ENCODE measurements at regions not wholly inside any gene's neighbourhood (a gene's known extent, or its start where the extent isn't known, plus 50 kb on each side); places are given as distances from the start of the nearest gene placed in this dataset.
A peak's percentile ranks its signal among the peaks of the same experiment; 100 is the strongest.

DNA sequence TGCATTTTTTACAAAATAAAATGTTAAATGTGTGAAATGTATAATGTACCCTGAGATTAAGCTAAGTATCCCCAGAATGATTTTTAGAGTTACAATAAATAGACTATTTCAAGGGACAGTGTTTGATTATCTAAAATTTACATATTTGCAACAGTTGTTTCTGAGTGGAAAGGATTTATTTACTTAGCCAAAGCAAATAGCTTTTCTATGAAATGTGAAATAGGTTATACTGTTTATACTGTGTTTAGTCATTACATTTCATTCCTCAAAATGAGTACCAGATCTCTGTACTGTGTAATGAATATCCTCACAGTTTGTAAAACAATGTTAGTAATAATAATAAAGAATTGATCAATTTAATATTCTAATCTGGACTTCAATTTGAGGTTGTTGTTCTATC lies 1019.0 kb downstream of the NR2F1-AS1 start:
- H3K36me3 ChIP-seq (ENCODE audit: control insufficient read depth, insufficient read depth, low read length): no peaks in the 10 kb centered on the region

DNA sequence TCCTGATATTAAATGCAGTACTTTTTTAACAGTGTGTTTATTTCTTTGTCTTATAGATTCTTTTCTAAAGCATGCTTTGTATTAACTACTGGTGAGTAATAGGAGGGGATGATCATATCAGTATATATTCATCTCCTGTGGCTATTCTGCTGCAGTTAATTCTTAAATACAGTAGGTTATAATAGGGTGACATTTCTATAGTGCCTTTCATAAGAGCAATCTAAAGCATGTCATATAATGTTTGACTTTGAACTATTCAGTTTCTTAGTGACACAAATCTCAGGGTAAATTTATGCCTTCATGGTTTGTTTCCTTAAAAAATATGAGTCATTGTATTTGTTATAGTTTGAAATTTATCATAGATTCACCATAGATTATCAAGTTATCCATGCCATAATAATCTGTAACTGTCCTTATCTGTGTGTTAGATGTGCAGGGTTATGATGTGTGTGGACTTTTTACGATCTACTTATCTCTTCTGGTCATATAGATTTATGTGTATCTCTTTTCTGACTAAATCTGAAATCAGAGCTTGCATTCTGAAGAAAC lies 1019.5 kb downstream of the NR2F1-AS1 start:
- no peak overlapping the region for H2AFZ ChIP-seq (ENCODE audit: low read length)
- H4K20me1 ChIP-seq (ENCODE audit: control insufficient read depth, extremely low read depth, insufficient read depth, low read length): no peaks in the 10 kb centered on the region
- no peak overlapping the region for H3K9ac ChIP-seq (ENCODE audit: insufficient read depth, low read length)

More for the DNA sequence above, 1019.0 kb downstream of the NR2F1-AS1 start:
- Histone ChIP-seq H3K79me2 (ENCODE audit: control insufficient read depth, insufficient read depth, low read length) (no peaks in the 10 kb centered on the region), H3K4me3 (replicated peaks in 1 of 4; ENCODE audit: control extremely low read depth in 1 of 4, insufficient read depth in 1 of 4, low read depth in 3 of 4, low read length in 4 of 4) (no peak overlapping the region), H3K27me3 (ENCODE audit: control insufficient read depth, insufficient read depth, low read length) (no peaks in the 10 kb centered on the region), H3K4me1 (ENCODE audit: control insufficient read depth, extremely low read depth, insufficient read depth, low read length) (peaks cover 2% of the 10 kb centered on the region), H3K9me3 (ENCODE audit: control insufficient read depth, insufficient read depth, low read depth, low read length) (no peaks in the 10 kb centered on the region), H3K4me2 (ENCODE audit: extremely low read depth, insufficient read depth, low read length) (no peak overlapping the region), H4K20me1 (ENCODE audit: control insufficient read depth, extremely low read depth, insufficient read depth, low read length) (no peaks in the 10 kb centered on the region), H3K9ac (ENCODE audit: insufficient read depth, low read length) (no peak overlapping the region), H2AFZ (ENCODE audit: low read length) (no peak overlapping the region), H3K27ac (ENCODE audit: insufficient read depth, low read length) (no peak overlapping the region)
- TF ChIP-seq, protein P1, sequence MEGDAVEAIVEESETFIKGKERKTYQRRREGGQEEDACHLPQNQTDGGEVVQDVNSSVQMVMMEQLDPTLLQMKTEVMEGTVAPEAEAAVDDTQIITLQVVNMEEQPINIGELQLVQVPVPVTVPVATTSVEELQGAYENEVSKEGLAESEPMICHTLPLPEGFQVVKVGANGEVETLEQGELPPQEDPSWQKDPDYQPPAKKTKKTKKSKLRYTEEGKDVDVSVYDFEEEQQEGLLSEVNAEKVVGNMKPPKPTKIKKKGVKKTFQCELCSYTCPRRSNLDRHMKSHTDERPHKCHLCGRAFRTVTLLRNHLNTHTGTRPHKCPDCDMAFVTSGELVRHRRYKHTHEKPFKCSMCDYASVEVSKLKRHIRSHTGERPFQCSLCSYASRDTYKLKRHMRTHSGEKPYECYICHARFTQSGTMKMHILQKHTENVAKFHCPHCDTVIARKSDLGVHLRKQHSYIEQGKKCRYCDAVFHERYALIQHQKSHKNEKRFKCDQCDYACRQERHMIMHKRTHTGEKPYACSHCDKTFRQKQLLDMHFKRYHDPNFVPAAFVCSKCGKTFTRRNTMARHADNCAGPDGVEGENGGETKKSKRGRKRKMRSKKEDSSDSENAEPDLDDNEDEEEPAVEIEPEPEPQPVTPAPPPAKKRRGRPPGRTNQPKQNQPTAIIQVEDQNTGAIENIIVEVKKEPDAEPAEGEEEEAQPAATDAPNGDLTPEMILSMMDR (conservative IDR thresholded peaks at IDR 0.05 in 1 of 2, IDR thresholded peaks at IDR 0.05 in 1 of 2; ENCODE audit: low read depth in 1 of 2, low read length in 2 of 2): no peak
- no peak for TF ChIP-seq EZH2 (IDR thresholded peaks at IDR 0.05; ENCODE audit: low read length, missing control alignments)
- DNase-seq (ENCODE audit: low read depth in 2 of 2): peak in 1 of 2 donors; percentile 26

DNA sequence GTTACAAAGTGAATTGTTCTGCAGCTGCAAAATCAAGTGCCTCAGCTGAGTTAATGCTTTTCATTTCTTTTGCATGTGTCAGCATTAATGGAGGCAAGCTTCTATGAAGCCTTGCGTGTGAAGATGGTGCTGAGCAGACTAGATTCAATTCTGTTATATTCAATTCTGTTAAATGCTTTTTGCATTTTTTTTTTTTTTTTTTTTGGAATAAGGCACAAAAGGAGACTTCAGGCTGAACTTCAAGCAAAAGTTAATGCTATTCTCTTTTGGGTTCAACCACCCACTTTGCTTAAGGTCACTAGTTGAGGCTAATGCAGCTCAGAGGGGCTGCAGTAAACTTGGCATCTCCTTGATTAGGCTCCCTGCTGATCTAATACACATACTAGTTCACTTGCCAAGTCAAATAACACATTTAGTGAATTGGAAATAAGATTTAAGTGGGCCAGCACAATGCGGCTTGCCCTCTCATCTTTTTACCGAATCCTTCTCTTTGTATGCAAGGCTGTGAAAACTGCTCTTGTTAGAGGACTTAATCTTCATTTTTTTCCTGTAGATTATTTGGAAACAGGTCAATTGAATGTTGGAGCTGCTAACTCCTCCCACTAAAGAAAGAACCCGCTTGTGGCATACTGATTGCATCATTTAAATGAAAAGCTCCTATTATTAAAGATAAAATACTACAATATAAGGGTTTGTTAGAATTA lies 1020.2 kb downstream of the NR2F1-AS1 start:
- Histone ChIP-seq H3K9me3 (ENCODE audit: control insufficient read depth, insufficient read depth, low read depth, low read length) (no peaks in the 10 kb centered on the region), H3K4me2 (ENCODE audit: extremely low read depth, insufficient read depth, low read length) (peak overlapping the region; percentile 18), H3K9ac (ENCODE audit: insufficient read depth, low read length) (no peak overlapping the region), H3K27me3 (ENCODE audit: control insufficient read depth, insufficient read depth, low read length) (no peaks in the 10 kb centered on the region), H3K79me2 (ENCODE audit: control insufficient read depth, insufficient read depth, low read length) (no peaks in the 10 kb centered on the region), H3K4me1 (ENCODE audit: control insufficient read depth, extremely low read depth, insufficient read depth, low read length) (peaks cover 2% of the 10 kb centered on the region), H2AFZ (ENCODE audit: low read length) (no peak overlapping the region), H4K20me1 (ENCODE audit: control insufficient read depth, extremely low read depth, insufficient read depth, low read length) (no peaks in the 10 kb centered on the region), H3K36me3 (ENCODE audit: control insufficient read depth, insufficient read depth, low read length) (no peaks in the 10 kb centered on the region), H3K27ac (ENCODE audit: insufficient read depth, low read length) (no peak overlapping the region), H3K4me3 (replicated peaks in 1 of 4; ENCODE audit: control extremely low read depth in 1 of 4, insufficient read depth in 1 of 4, low read depth in 3 of 4, low read length in 4 of 4) (no peak overlapping the region)
- TF ChIP-seq, protein P1 (conservative IDR thresholded peaks at IDR 0.05 in 1 of 2, IDR thresholded peaks at IDR 0.05 in 1 of 2; ENCODE audit: low read depth in 1 of 2, low read length in 2 of 2): no peak
- no peak for TF ChIP-seq EZH2 (IDR thresholded peaks at IDR 0.05; ENCODE audit: low read length, missing control alignments)
- peak; percentile 60 to 93 for DNase-seq (ENCODE audit: low read depth in 2 of 2)

More for the DNA sequence above, 1019.5 kb downstream of the NR2F1-AS1 start:
- Histone ChIP-seq H3K36me3 (ENCODE audit: control insufficient read depth, insufficient read depth, low read length) (no peaks in the 10 kb centered on the region), H3K4me2 (ENCODE audit: extremely low read depth, insufficient read depth, low read length) (peak overlapping the region; percentile 29), H3K4me1 (ENCODE audit: control insufficient read depth, extremely low read depth, insufficient read depth, low read length) (peaks cover 2% of the 10 kb centered on the region), H3K27me3 (ENCODE audit: control insufficient read depth, insufficient read depth, low read length) (no peaks in the 10 kb centered on the region), H3K27ac (ENCODE audit: insufficient read depth, low read length) (no peak overlapping the region), H3K9me3 (ENCODE audit: control insufficient read depth, insufficient read depth, low read depth, low read length) (no peaks in the 10 kb centered on the region), H3K4me3 (replicated peaks in 1 of 4; ENCODE audit: control extremely low read depth in 1 of 4, insufficient read depth in 1 of 4, low read depth in 3 of 4, low read length in 4 of 4) (no peak overlapping the region), H3K79me2 (ENCODE audit: control insufficient read depth, insufficient read depth, low read length) (no peaks in the 10 kb centered on the region)
- TF ChIP-seq, protein P1 (conservative IDR thresholded peaks at IDR 0.05 in 1 of 2, IDR thresholded peaks at IDR 0.05 in 1 of 2; ENCODE audit: low read depth in 1 of 2, low read length in 2 of 2): no peak
- TF ChIP-seq EZH2 (IDR thresholded peaks at IDR 0.05; ENCODE audit: low read length, missing control alignments): no peak
- peak in 1 of 2 donors; percentile 42 for DNase-seq (ENCODE audit: low read depth in 2 of 2)

Data from fibroblast of lung (primary cell).